ENCODE measurements at regions not wholly inside any gene's neighbourhood (a gene's known extent, or its start where the extent isn't known, plus 50 kb on each side); places are given as distances from the start of the nearest gene placed in this dataset.

GRCh38 chr9:87267251-87268070, 230.2 kb upstream of the DAPK1 start:
- TF ChIP-seq CTCF (IDR thresholded peaks at IDR 0.05; ENCODE audit: insufficient read depth, low read length) (no peak), REST (IDR thresholded peaks at IDR 0.05; ENCODE audit: insufficient replicate concordance, low read depth) (no peak)
